ENCODE measurements at regions not wholly inside any gene's neighbourhood (a gene's known extent, or its start where the extent isn't known, plus 50 kb on each side); places are given as distances from the start of the nearest gene placed in this dataset.

DNA sequence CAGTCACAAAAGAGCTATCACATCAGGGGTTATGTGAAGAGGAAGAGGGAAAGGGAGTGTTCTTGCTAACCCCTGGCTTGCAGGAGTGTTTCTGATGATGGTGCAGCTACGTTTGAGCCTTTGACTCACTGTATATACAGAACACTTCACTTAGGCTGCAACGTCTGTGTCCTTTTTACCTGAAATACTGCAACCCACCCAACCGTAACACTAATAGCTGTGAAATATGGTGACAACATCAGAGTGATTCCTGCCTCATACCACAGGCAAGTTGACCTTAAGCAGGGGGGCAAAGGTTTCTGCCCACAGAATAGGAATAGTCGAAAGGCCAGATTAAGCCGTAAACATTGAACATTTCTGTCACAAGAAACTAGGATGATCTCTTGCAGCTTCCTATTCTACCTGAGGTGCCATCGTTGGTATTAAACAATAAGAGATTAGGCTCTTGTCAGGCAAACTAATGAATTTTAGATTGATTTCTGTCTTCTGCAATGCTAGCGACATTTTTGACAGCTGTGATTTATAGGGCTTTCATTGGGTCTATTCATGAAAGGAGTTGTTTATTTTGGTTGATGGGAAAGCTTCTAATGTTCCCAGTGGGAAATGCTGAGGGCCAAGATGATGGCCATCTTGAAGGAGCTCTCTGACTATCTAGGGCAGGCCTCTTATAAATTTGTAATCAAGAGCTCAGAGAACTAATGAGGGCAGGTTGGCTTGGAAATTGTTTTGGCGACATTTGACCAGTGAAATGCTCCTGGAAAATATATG, 316.8 kb downstream of the PIK3C3 start:
- no peak for DNase-seq (ENCODE audit: low read depth)
- H3K4me3 ChIP-seq (ENCODE audit: low read depth, low read length) = no peak overlapping the region
- TF ChIP-seq, protein P1, sequence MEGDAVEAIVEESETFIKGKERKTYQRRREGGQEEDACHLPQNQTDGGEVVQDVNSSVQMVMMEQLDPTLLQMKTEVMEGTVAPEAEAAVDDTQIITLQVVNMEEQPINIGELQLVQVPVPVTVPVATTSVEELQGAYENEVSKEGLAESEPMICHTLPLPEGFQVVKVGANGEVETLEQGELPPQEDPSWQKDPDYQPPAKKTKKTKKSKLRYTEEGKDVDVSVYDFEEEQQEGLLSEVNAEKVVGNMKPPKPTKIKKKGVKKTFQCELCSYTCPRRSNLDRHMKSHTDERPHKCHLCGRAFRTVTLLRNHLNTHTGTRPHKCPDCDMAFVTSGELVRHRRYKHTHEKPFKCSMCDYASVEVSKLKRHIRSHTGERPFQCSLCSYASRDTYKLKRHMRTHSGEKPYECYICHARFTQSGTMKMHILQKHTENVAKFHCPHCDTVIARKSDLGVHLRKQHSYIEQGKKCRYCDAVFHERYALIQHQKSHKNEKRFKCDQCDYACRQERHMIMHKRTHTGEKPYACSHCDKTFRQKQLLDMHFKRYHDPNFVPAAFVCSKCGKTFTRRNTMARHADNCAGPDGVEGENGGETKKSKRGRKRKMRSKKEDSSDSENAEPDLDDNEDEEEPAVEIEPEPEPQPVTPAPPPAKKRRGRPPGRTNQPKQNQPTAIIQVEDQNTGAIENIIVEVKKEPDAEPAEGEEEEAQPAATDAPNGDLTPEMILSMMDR (IDR thresholded peaks at IDR 0.05; ENCODE audit: insufficient read depth, low read length) = no peak

DNA sequence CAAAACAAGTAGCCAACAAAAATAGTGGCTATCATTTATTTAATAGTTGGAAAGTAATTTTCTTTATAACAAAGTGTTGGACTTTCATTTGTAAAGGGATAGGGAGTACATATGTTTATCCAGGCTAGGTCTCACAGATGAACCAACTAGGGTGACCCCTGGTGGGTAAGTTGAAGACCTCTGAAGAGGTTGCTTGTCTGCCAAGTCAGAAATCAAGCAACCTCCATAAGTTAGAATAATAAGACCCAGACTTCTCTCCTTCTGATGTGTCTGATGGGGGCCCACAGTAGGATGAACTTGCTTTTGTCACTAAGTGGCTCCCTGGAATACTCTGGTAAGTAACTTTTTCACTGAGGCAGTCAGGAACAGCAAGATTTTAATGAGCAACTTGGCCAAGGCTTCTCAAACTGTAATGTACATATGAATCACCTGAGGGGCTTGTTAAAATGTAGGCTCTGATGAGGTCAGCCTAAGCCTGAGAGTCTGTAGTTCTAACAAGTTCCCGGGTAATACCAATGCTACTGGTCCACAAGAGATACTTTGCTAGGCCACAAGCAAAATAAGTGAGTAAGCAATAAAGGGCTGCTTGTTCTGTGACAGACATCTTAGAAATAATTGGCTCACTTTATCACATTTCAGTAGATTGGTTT, 319.6 kb downstream of the PIK3C3 start:
- H3K4me3 ChIP-seq (ENCODE audit: low read depth, low read length) = no peak overlapping the region
- peak; percentile 45 for DNase-seq (ENCODE audit: low read depth)
- TF ChIP-seq, protein P1 (IDR thresholded peaks at IDR 0.05; ENCODE audit: insufficient read depth, low read length) = peak; percentile 27

DNA sequence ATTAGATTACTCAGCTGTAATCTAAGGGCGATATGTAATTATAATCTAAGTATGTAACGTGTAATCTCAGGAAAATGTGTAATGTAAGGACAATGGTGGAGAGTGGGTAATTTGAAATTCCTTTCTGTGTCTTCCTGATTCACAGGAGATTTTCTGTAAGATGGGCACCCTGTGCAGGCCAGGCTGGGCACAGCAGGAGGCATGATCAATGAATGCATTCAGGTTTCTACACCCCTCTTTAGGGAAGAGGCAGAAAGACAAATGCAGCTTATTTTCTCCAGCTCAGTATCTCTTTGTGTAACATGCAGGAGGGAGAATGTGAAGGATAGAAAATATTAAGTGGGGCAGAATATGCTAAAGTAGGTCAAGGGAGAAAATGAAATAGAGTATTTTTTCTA, 320.1 kb downstream of the PIK3C3 start:
- no peak overlapping the region for H3K4me3 ChIP-seq (ENCODE audit: low read depth, low read length)
- DNase-seq (ENCODE audit: low read depth) = no peak
- TF ChIP-seq, protein P1 (IDR thresholded peaks at IDR 0.05; ENCODE audit: insufficient read depth, low read length) = no peak

DNA sequence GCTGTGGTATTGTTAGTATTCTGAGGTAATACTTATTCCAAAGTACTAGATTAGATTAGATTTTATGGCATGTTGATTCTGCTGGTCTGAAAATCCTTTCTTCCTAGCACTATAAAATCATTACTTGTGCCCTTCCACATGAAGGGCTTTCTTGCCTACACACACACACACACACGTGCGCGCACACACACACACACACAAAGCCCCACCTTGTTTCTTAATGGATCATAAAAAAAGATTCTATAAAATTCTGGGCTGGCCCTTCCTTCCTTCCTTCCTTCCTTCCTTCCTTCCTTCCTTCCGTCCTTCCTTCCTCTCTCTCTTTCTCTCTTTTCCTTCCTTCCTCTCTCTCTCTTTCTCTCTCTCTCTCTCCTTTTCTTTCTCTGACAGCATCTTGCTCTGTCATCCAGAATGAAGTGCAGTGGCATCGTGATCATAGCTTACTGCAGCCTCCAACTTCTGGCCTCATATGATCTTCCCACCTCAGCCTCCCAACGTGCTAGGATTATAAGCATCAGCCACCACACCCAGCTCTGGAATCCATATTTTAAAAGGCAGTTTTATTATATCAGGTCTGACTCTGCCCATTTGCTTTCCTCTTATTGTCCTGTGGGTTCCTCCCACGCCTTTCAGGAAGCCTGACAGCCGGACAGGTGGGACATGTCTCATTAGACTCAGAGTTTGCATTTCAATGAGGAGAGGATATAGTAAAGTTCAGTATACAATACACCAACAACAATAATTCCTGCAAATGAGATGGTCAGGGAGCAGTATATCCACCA, 321.1 kb downstream of the PIK3C3 start:
- TF ChIP-seq, protein P1 (IDR thresholded peaks at IDR 0.05; ENCODE audit: insufficient read depth, low read length) = no peak
- no peak overlapping the region for H3K4me3 ChIP-seq (ENCODE audit: low read depth, low read length)

DNA sequence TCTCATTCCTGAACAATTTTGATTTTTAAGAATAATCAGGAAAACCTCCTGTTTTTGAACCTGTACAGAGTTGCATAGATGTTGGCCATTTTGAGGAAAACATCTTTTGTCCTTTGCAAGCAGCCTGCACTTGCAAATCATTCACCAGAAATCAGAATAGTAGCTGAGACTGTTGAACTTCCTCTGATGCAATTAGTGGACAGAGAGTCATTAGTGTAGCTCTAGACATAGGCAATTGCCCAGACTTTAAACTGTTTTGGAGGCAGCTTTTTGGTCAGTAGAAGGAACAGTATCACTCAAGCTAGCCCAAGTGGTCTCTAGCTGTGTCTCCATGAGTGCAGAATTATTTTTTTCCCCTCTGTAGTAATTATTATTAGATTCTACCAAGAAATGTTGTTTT, 326.1 kb downstream of the PIK3C3 start:
- H3K4me3 ChIP-seq (ENCODE audit: low read depth, low read length) = no peak overlapping the region
- no peak for DNase-seq (ENCODE audit: low read depth)
- TF ChIP-seq, protein P1 (IDR thresholded peaks at IDR 0.05; ENCODE audit: insufficient read depth, low read length) = no peak

More for the DNA sequence above, 321.1 kb downstream of the PIK3C3 start:
- no peak for DNase-seq (ENCODE audit: low read depth)

DNA sequence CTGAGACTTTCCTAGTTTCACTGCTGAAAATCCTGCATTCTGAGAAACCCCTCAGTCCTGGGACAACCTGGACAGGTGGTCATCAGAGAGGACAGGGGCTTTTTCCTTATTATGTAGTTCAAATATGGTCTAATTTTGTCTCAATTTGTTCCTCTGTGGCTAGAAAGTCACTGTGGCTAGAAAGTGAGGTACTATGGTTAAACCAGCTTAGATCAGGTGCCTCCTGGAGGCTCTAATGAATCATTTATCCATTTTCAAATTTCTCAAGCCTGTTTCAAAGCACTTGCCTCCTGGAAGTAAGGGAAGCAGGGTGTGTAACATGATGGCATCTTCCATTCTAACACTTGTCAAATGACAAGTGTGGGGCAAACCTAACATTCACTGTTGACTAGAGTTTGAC, 326.8 kb downstream of the PIK3C3 start:
- TF ChIP-seq, protein P1 (IDR thresholded peaks at IDR 0.05; ENCODE audit: insufficient read depth, low read length) = no peak
- H3K4me3 ChIP-seq (ENCODE audit: low read depth, low read length) = no peak overlapping the region
- DNase-seq (ENCODE audit: low read depth) = no peak

Data from fibroblast of the aortic adventitia (primary cell).